ENCODE measurements at regions not wholly inside any gene's neighbourhood (a gene's known extent, or its start where the extent isn't known, plus 50 kb on each side); places are given as distances from the start of the nearest gene placed in this dataset.

GRCh38 chr15:70504299-70504951, 258.9 kb downstream of the UACA start:
- no peak for TF ChIP-seq CTCF (IDR thresholded peaks at IDR 0.05)
- no peak for TF ChIP-seq POLR2A (IDR thresholded peaks at IDR 0.05)

All from prostate gland (tissue), 2 donors.